ENCODE measurements at regions not wholly inside any gene's neighbourhood (a gene's known extent, or its start where the extent isn't known, plus 50 kb on each side); places are given as distances from the start of the nearest gene placed in this dataset.

DNA sequence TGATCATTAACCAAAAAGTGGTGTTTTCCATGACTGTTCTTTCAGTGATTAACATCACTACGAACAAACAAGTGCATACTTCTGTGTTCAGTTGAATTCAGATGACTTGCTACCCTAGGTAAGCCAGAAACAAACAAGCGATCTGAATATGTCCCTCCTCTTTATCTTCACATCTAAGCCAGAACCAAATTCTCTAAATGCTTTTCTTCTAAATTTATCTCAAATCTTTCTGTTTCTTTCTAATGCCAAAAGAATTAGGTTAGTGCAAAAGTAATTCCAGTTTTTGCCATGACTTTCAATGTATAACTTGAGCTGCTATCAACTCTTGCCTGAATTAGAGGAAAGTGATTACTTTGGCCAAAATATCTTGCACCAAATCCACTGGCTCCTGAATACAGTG is 481.2 kb downstream of the COL11A1 start:
- no peak overlapping the region for H3K9ac ChIP-seq (ENCODE audit: low read length)
- no peaks in the 10 kb centered on the region for H4K20me1 ChIP-seq (ENCODE audit: insufficient read depth)
- H2AFZ ChIP-seq (ENCODE audit: low read depth, low read length), result no peak overlapping the region
- no peaks in the 10 kb centered on the region for H3K9me2 ChIP-seq (ENCODE audit: insufficient read depth, low read length)
- peaks cover 8% of the 10 kb centered on the region for H3F3A ChIP-seq (ENCODE audit: insufficient read depth, low read length, poor library complexity, severe bottlenecking)
- H3K79me2 ChIP-seq (replicated peaks; ENCODE audit: insufficient read depth, low read length), result no peaks in the 10 kb centered on the region
- H3K9me3 ChIP-seq (ENCODE audit: low read length), result no peaks in the 10 kb centered on the region
- TF ChIP-seq, protein P1, sequence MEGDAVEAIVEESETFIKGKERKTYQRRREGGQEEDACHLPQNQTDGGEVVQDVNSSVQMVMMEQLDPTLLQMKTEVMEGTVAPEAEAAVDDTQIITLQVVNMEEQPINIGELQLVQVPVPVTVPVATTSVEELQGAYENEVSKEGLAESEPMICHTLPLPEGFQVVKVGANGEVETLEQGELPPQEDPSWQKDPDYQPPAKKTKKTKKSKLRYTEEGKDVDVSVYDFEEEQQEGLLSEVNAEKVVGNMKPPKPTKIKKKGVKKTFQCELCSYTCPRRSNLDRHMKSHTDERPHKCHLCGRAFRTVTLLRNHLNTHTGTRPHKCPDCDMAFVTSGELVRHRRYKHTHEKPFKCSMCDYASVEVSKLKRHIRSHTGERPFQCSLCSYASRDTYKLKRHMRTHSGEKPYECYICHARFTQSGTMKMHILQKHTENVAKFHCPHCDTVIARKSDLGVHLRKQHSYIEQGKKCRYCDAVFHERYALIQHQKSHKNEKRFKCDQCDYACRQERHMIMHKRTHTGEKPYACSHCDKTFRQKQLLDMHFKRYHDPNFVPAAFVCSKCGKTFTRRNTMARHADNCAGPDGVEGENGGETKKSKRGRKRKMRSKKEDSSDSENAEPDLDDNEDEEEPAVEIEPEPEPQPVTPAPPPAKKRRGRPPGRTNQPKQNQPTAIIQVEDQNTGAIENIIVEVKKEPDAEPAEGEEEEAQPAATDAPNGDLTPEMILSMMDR (IDR thresholded peaks at IDR 0.05; ENCODE audit: poor library complexity, severe bottlenecking), result no peak
- TF ChIP-seq EP300 (conservative IDR thresholded peaks at IDR 0.05; ENCODE audit: poor library complexity, severe bottlenecking) (no peak), RAD21 (conservative IDR thresholded peaks at IDR 0.05) (no peak), EZH2 (IDR thresholded peaks at IDR 0.05; ENCODE audit: borderline replicate concordance, insufficient read depth, low read length, poor library complexity, severe bottlenecking) (no peak), SMC3 (conservative IDR thresholded peaks at IDR 0.05; ENCODE audit: poor library complexity) (no peak), POLR2AphosphoS5 (IDR thresholded peaks at IDR 0.05) (no peak), MXI1 (conservative IDR thresholded peaks at IDR 0.05; ENCODE audit: poor library complexity, severe bottlenecking) (no peak), REST (IDR thresholded peaks at IDR 0.05; ENCODE audit: borderline replicate concordance) (no peak), TAF1 (IDR thresholded peaks at IDR 0.05; ENCODE audit: low read depth) (no peak)
- H3K4me3 ChIP-seq (ENCODE audit: low read length), result peak overlapping the region; percentile 52
- peak overlapping the region; percentile 56 for H3K4me2 ChIP-seq (ENCODE audit: low read length)
- H3K27me3 ChIP-seq (ENCODE audit: insufficient read depth, low read depth, low read length), result no peaks in the 10 kb centered on the region
- H3K27ac ChIP-seq (ENCODE audit: low read length), result peak overlapping the region; percentile 60
- no peaks in the 10 kb centered on the region for H3K36me3 ChIP-seq (ENCODE audit: insufficient read depth, low read length)

- no peaks in the 10 kb centered on the region for H3K27me3 ChIP-seq (ENCODE audit: insufficient read depth, low read depth, low read length)
- H3F3A ChIP-seq (ENCODE audit: insufficient read depth, low read length, poor library complexity, severe bottlenecking), result no peaks in the 10 kb centered on the region
- H3K9me2 ChIP-seq (ENCODE audit: insufficient read depth, low read length), result no peaks in the 10 kb centered on the region
- H3K4me3 ChIP-seq (ENCODE audit: low read length), result no peak overlapping the region
- H3K4me2 ChIP-seq (ENCODE audit: low read length), result no peak overlapping the region
- no peaks in the 10 kb centered on the region for H3K9me3 ChIP-seq (ENCODE audit: low read length)
- H2AFZ ChIP-seq (ENCODE audit: low read depth, low read length), result no peak overlapping the region
- H3K9ac ChIP-seq (ENCODE audit: low read length), result no peak overlapping the region
- H3K79me2 ChIP-seq (replicated peaks; ENCODE audit: insufficient read depth, low read length), result no peaks in the 10 kb centered on the region
- H3K27ac ChIP-seq (ENCODE audit: low read length), result no peak overlapping the region
- H3K36me3 ChIP-seq (ENCODE audit: insufficient read depth, low read length), result no peaks in the 10 kb centered on the region
- TF ChIP-seq EP300 (conservative IDR thresholded peaks at IDR 0.05; ENCODE audit: poor library complexity, severe bottlenecking), result no peak
- TF ChIP-seq SMC3 (conservative IDR thresholded peaks at IDR 0.05; ENCODE audit: poor library complexity), result no peak
- TF ChIP-seq REST (IDR thresholded peaks at IDR 0.05; ENCODE audit: borderline replicate concordance), result no peak
- no peaks in the 10 kb centered on the region for H4K20me1 ChIP-seq (ENCODE audit: insufficient read depth)
These were observed 492.4 kb downstream of the COL11A1 start for GRCh38 chr1:102615896-102616295.

Measured in neural cell (in vitro differentiated cells).